ENCODE measurements at regions not wholly inside any gene's neighbourhood (a gene's known extent, or its start where the extent isn't known, plus 50 kb on each side); places are given as distances from the start of the nearest gene placed in this dataset.

DNA sequence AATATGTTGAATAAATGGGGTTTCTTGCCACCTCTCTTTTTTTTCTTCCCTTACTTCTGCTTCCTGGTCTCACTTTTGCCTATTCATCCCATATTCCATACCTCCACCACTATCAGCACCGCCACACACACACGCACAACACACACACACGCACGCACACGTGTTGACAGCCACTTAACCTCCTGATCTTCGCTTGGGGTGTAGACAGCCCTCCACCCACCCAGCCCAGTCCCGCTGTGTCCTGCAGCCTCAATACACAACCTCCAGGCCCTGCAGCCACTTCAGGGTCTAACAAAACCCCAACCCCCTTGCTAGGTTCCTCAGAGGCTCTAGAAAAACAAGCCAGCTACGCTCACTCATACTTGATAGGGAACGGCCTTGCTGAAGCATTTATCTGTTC, 72.3 kb downstream of the LINC00237 start:
- no peaks in the 10 kb centered on the region for H3K36me3 Mint-ChIP-seq (ENCODE audit: insufficient read depth)
- H3K4me1 Mint-ChIP-seq (ENCODE audit: low read depth in 2 of 2): no peaks in the 10 kb centered on the region
- no peak for ATAC-seq (replicated peaks)
- H3K9me3 Mint-ChIP-seq: no peaks in the 10 kb centered on the region
- DNase-seq: no peak
- H3K27me3 Mint-ChIP-seq: peaks cover 34 to 77% of the 10 kb centered on the region in 2 donors
- H3K4me3 Mint-ChIP-seq: no peak overlapping the region
- H3K27ac Mint-ChIP-seq: no peak overlapping the region

DNA sequence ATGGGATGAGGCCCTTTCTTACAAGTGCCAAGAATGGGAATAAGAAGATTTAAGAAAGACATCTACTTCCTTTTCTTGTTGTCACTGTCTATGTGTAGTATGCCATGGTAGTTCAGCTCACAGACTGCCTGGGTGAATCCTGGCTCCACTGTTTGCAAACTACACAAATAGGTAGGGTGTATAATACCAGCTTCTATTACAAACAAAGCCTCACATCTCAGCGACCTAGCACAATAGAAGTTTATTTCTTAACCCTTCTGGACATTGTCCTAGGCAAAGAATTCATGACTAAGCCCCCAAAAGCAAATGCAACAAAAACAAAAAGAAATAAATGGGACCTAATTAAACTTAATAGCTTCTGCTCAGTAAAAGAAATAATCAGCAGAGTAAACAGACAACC, 74.5 kb downstream of the LINC00237 start:
- H3K27ac Mint-ChIP-seq: no peak overlapping the region
- no peaks in the 10 kb centered on the region for H3K36me3 Mint-ChIP-seq (ENCODE audit: insufficient read depth)
- ATAC-seq (replicated peaks) (no peak), DNase-seq (no peak)
- no peaks in the 10 kb centered on the region for H3K4me1 Mint-ChIP-seq (ENCODE audit: low read depth in 2 of 2)
- H3K27me3 Mint-ChIP-seq: peaks cover 34 to 70% of the 10 kb centered on the region in 2 donors
- H3K9me3 Mint-ChIP-seq: no peaks in the 10 kb centered on the region
- no peak overlapping the region for H3K4me3 Mint-ChIP-seq

DNA sequence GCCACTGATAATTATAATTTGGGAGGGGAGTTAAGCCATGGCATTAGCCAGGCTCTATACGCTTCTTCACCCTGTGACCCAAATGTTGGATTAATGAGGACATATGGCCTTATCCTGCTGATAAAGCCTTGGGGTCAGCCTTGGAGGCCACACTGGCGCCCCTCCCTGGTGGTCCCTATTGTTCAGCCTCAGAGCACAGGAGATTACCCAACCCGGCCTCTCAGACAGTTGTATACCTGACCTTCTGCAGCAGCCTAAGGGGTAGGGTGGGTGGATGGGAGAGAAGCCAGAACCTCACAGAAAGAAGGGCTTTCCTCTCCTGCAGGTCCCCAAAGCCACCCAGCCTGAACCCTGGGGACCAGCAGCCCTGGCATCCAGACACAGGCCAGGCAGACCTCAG, 76.8 kb downstream of the LINC00237 start:
- no peak overlapping the region for H3K27ac Mint-ChIP-seq
- no peak overlapping the region for H3K4me3 Mint-ChIP-seq
- ATAC-seq (replicated peaks) (no peak), DNase-seq (no peak)
- peaks cover 25 to 59% of the 10 kb centered on the region in 2 donors for H3K27me3 Mint-ChIP-seq
- H3K36me3 Mint-ChIP-seq (ENCODE audit: insufficient read depth): no peaks in the 10 kb centered on the region
- H3K4me1 Mint-ChIP-seq (ENCODE audit: low read depth in 2 of 2): no peaks in the 10 kb centered on the region
- H3K9me3 Mint-ChIP-seq: no peaks in the 10 kb centered on the region

DNA sequence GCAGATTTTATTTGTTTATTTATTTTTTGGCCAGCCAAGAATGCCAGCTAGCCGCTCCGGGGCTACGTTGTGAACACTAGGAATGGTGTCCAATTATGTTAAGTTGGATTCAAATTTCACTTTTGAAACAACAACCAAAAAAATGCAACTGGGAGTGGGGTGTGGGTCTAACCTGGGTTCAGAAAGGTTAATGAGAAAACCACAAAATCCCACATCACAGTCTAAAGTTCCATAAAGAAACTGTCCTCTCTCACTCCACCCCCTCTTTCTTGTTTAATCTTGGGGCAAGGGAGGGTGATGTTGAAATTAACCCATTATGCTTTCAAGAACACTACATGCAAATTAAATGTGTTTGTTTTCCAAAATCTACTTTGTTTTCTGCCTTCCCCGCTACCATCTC, 77.2 kb downstream of the LINC00237 start:
- no peak overlapping the region for H3K27ac Mint-ChIP-seq
- DNase-seq: no peak
- no peaks in the 10 kb centered on the region for H3K4me1 Mint-ChIP-seq (ENCODE audit: low read depth in 2 of 2)
- H3K27me3 Mint-ChIP-seq: peaks cover 23 to 57% of the 10 kb centered on the region in 2 donors
- H3K9me3 Mint-ChIP-seq: no peaks in the 10 kb centered on the region
- H3K36me3 Mint-ChIP-seq (ENCODE audit: insufficient read depth): no peaks in the 10 kb centered on the region
- no peak for ATAC-seq (replicated peaks)
- no peak overlapping the region for H3K4me3 Mint-ChIP-seq

DNA sequence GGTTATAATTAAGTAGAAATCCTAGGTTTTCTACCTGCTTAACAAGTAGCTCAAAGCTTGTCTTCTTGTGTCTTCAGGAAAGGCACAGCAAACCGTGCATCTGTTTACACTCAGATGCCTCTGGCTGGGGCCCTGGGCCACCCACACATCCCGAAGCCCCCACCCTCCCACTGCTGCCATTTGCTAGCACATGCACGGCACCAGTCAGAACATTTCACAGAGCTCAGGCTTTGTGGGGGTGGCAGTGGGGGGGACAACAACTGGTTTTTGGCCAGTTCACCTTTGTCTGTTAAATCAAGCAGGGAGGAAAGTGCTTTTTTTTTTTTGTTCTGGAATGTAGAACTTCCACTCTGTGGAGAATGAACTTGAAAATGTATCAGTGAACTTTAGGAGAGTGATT, 77.7 kb downstream of the LINC00237 start:
- Mint-ChIP-seq H3K27me3 (peaks cover 26 to 61% of the 10 kb centered on the region in 2 donors), H3K9me3 (no peaks in the 10 kb centered on the region), H3K4me3 (no peak overlapping the region), H3K27ac (no peak overlapping the region), H3K4me1 (ENCODE audit: low read depth in 2 of 2) (no peaks in the 10 kb centered on the region), H3K36me3 (ENCODE audit: insufficient read depth) (no peaks in the 10 kb centered on the region)
- DNase-seq: no peak
- ATAC-seq (replicated peaks): no peak

DNA sequence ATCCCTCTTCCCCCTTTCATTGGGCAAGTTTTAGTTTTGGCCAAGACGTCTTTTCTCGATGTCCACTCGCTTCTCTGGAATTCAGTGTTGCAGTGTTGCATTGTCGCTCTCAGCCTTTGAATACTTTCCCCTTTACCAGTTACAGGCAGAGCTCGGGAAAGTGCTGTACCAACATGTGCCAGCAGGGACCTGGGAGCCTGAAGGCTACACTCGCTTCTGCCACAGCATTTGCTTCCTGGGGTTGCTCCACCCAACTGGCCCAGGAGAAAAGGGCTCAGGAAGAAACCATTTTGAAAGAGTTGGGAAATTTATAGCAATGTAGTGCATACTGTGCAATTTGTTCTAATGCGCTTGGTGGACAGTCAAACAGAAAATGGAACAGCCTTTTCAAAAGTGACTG, 78.6 kb downstream of the LINC00237 start:
- no peaks in the 10 kb centered on the region for H3K4me1 Mint-ChIP-seq (ENCODE audit: low read depth in 2 of 2)
- H3K4me3 Mint-ChIP-seq: no peak overlapping the region
- DNase-seq (no peak), ATAC-seq (replicated peaks) (no peak)
- H3K36me3 Mint-ChIP-seq (ENCODE audit: insufficient read depth): no peaks in the 10 kb centered on the region
- H3K9me3 Mint-ChIP-seq: no peaks in the 10 kb centered on the region
- no peak overlapping the region for H3K27ac Mint-ChIP-seq
- H3K27me3 Mint-ChIP-seq: peaks cover 32 to 60% of the 10 kb centered on the region in 2 donors

DNA sequence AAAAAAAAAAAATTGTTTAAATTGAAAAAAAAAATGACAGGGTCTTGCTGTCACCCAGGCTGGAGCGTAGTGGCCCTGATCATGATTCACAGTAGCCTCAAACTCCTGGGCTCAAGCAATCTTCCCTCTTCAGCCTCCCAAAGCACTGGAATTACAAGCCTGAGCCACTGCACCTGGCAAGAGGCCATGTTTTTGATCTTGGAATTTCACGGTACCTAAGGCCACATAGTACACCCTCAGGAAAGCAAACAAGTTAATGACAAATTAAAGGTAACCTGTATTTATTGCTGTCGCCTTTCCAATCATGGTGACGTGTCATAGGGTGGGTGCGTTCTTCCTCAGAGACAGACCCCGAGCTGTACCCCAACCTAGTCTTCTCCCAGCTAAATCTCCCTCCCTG, 79.2 kb downstream of the LINC00237 start:
- Mint-ChIP-seq H3K27me3 (peaks cover 31 to 54% of the 10 kb centered on the region in 2 donors), H3K4me1 (ENCODE audit: low read depth in 2 of 2) (no peaks in the 10 kb centered on the region), H3K36me3 (ENCODE audit: insufficient read depth) (no peaks in the 10 kb centered on the region), H3K4me3 (no peak overlapping the region), H3K9me3 (no peaks in the 10 kb centered on the region), H3K27ac (no peak overlapping the region)
- no peak for DNase-seq
- ATAC-seq (replicated peaks): no peak

DNA sequence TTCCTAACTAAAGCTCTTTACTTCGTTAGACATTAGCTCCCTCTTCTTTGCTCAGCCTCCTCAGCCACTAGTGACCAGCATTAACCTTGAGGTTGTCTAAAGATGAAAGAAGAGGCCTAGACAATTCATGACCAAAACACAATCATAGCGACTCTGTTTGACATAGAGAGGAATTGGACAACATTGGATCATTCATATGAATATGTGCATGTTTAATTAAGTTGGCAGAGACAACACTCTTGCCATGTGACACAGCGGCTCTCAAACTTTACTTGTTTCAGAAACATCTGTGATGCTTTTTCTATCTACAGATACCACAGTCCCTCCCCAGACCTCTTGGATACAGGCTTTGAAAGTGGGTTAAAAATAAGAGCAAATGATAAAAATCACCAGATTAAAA, 81.7 kb downstream of the LINC00237 start:
- ATAC-seq (replicated peaks) (no peak), DNase-seq (no peak)
- Mint-ChIP-seq H3K9me3 (no peaks in the 10 kb centered on the region), H3K4me1 (ENCODE audit: low read depth in 2 of 2) (no peaks in the 10 kb centered on the region), H3K27me3 (peaks cover 27 to 52% of the 10 kb centered on the region in 2 donors), H3K36me3 (ENCODE audit: insufficient read depth) (no peaks in the 10 kb centered on the region), H3K27ac (no peak overlapping the region), H3K4me3 (no peak overlapping the region)

DNA sequence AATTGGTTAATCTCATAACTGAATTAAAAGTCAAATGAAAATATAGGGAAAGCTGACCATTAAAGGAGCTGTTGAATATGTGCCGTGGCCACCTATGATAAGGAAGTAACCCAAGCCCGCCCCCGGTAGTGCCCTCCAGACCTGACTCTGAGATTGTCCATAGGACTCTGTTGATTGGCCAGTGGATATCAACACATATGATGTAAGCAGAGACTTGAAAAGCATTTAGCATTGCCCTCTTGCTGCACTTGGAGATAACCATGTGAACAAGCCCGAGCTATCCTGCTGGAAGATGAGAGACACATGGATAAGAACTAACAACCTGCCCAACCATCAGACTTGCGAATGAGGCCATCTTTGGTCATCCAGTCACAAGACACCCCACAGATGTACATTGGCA, 83.2 kb downstream of the LINC00237 start:
- Mint-ChIP-seq H3K27ac (no peak overlapping the region), H3K4me1 (ENCODE audit: low read depth in 2 of 2) (no peaks in the 10 kb centered on the region), H3K27me3 (peaks cover 42 to 61% of the 10 kb centered on the region in 2 donors), H3K4me3 (no peak overlapping the region), H3K36me3 (ENCODE audit: insufficient read depth) (no peaks in the 10 kb centered on the region), H3K9me3 (no peaks in the 10 kb centered on the region)
- DNase-seq: no peak
- ATAC-seq (replicated peaks): no peak

DNA sequence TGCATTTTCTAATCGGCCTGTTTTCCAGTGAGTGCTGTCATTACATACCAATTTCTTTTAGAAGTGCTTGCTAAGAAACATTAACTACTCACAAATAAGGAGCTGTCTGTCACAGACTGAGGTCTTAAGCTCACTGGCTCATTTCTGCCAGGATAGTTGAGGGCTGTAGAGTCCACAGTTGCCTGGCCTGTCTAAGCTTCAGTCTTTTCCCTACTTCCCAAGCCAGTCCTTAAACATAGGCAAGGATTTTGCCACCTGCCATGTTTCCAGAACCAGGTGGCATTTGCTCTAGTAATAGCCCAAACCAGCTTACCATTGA, 84.7 kb downstream of the LINC00237 start:
- Mint-ChIP-seq H3K4me3 (no peak overlapping the region), H3K9me3 (no peaks in the 10 kb centered on the region), H3K36me3 (ENCODE audit: insufficient read depth) (no peaks in the 10 kb centered on the region), H3K4me1 (ENCODE audit: low read depth in 2 of 2) (no peaks in the 10 kb centered on the region), H3K27ac (no peak overlapping the region), H3K27me3 (peaks cover 51 to 70% of the 10 kb centered on the region in 2 donors)
- DNase-seq: no peak
- no peak for ATAC-seq (replicated peaks)

DNA sequence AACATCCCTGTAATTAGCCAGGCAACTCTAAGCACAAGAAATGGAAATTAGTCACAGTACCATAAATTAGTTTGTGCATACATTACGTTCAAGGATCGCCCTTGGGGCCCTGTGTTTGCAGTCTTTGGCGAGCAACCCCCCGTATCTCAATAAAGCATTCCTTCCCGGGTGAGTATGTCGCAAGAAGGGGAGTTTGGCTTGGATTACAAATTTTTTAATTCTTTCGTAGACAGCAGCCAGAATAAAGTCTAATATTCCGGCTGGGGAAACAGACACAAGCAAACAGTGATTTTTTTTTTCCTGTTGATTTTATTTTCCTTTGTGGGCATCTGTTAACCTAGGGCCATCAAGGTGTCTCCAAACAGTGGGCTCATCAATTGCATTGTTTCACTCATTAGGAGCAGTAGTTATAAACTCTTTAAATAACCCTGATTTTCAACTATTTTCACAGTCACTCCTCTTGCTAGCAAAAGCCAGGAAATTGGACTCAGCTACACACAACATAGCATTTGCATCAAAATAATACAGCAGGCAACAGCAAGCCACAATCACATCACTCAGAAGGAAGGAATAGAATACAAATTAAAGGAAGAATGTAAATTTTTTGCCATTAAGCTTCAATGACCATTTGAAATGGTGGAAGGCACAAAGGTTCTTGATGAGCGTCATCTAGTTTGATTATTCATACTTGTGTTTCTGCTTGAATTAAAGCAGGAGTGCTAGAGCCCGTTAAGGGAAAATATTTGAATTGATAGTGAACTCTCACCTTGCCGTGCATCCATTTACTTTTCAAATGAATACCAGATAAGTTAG, 85.3 kb downstream of the LINC00237 start:
- no peaks in the 10 kb centered on the region for H3K9me3 Mint-ChIP-seq
- H3K36me3 Mint-ChIP-seq (ENCODE audit: insufficient read depth): no peaks in the 10 kb centered on the region
- peaks cover 56 to 70% of the 10 kb centered on the region in 2 donors for H3K27me3 Mint-ChIP-seq
- ATAC-seq (replicated peaks) (no peak), DNase-seq (no peak)
- H3K4me3 Mint-ChIP-seq: no peak overlapping the region
- no peaks in the 10 kb centered on the region for H3K4me1 Mint-ChIP-seq (ENCODE audit: low read depth in 2 of 2)
- no peak overlapping the region for H3K27ac Mint-ChIP-seq

DNA sequence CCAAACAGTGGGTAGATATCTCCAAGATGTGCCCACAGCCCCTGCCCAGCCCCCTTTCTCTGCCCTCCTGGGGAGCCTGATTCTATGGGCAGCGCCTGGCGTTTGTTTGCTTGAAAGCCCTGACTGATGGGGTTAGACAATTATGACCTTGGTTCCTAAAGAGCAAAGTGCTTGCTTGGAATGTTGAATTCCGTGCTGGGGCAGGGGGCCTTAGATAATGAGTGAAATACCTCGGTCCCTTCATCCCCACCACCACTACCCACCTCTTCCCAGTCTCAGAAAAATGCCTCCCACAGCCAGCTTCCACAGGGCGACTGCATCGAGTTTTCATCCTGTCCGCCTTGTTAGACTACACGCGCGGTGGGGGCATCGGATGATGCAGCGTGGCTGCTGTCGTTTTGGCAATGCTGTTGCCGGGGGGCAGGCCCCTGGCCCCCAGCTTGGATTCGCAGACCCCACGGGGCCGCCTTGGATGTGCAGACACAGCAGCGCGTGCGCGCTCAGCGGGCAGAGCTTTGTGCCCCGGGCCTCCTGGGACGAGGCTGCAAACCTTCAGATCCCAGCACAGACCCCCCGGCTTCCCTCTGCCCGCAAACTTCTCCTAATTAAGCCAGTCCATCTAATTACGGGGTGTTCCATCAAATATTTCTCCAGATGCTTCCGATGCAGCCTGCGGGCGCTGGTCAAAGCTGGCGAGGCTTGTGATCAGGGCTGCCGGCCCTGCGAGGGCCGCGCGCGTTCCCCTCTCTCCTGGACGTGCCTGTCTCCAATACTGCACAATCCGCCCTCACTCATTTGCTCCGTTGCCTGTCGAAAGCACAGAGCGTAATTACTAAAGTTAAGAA, 86.1 kb downstream of the LINC00237 start:
- Mint-ChIP-seq H3K27ac (no peak overlapping the region), H3K9me3 (no peaks in the 10 kb centered on the region), H3K27me3 (peaks cover 63 to 74% of the 10 kb centered on the region in 2 donors), H3K4me3 (no peak overlapping the region), H3K36me3 (ENCODE audit: insufficient read depth) (no peaks in the 10 kb centered on the region), H3K4me1 (ENCODE audit: low read depth in 2 of 2) (no peaks in the 10 kb centered on the region)
- no peak for ATAC-seq (replicated peaks)
- no peak for DNase-seq

DNA sequence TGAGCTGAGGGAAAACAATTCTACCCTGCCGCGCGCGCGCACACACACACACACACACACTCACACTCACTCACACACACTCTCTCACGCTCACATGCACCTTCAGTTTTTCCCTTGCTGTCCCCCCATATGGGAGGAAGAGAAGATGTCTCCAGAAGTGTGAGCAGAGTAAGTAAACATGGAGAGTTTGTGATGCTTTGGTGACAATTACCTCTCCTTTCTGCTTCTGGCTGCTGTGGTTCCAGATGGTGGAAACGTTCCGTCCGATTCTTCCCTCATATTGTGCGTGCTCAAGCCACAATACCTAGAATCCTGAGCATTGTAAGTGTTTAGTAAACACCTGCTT, 86.7 kb downstream of the LINC00237 start:
- no peak for DNase-seq
- Mint-ChIP-seq H3K27me3 (peaks cover 64 to 77% of the 10 kb centered on the region in 2 donors), H3K36me3 (ENCODE audit: insufficient read depth) (no peaks in the 10 kb centered on the region), H3K4me1 (ENCODE audit: low read depth in 2 of 2) (no peaks in the 10 kb centered on the region), H3K4me3 (no peak overlapping the region), H3K9me3 (no peaks in the 10 kb centered on the region), H3K27ac (no peak overlapping the region)
- no peak for ATAC-seq (replicated peaks)

DNA sequence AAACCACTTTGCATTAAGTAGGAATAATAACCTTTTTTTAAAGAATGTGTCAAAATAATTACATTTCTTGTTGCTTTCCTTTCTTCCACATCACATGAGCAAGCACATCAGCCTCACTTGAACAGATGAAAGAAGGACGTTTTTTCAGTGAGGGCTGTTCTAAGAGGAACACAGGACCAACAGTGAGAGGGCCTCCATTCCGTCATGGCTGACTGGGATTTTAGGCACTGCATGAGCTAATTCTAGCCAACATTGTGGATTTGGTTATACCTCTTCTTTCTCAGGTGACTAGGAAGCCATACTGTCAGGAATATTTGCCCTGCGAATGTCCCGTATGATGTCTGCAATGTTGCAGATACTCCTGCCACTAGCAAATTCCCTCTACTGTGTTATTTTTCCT, 87.6 kb downstream of the LINC00237 start:
- Mint-ChIP-seq H3K4me3 (no peak overlapping the region), H3K27me3 (peaks cover 62 to 75% of the 10 kb centered on the region in 2 donors), H3K4me1 (ENCODE audit: low read depth in 2 of 2) (no peaks in the 10 kb centered on the region), H3K36me3 (ENCODE audit: insufficient read depth) (no peaks in the 10 kb centered on the region), H3K9me3 (no peaks in the 10 kb centered on the region), H3K27ac (no peak overlapping the region)
- DNase-seq (no peak), ATAC-seq (replicated peaks) (no peak)

Measured in effector memory CD8-positive, alpha-beta T cell (primary cell).